ENCODE measurements at regions not wholly inside any gene's neighbourhood (a gene's known extent, or its start where the extent isn't known, plus 50 kb on each side); places are given as distances from the start of the nearest gene placed in this dataset.

- TF ChIP-seq POLR2A (IDR thresholded peaks at IDR 0.05): no peak
- TF ChIP-seq CTCF (IDR thresholded peaks at IDR 0.05): no peak
- H3K36me3 ChIP-seq (replicated peaks in 1 of 2; ENCODE audit: insufficient read depth in 1 of 2, low read depth in 2 of 2): no peaks in the 10 kb centered on the region
- ATAC-seq: no peak
- no peak overlapping the region for H3K27ac ChIP-seq
- H3K4me3 ChIP-seq: no peak overlapping the region
- 86 to 93% methylated on average over 6 of the region's 6 CpGs for WGBS, 2 donors
- no peak for DNase-seq
- no peaks in the 10 kb centered on the region for H3K4me1 ChIP-seq
- H3K9me3 ChIP-seq: no peaks in the 10 kb centered on the region
- no peaks in the 10 kb centered on the region for H3K27me3 ChIP-seq
- intact Hi-C loops (cut with DNase I): no loop called here
These were observed 79.8 kb upstream of the LRPPRC start for GRCh38 chr2:44075541-44075940.

- Histone ChIP-seq H3K36me3 (replicated peaks in 1 of 2; ENCODE audit: insufficient read depth in 1 of 2, low read depth in 2 of 2) (no peaks in the 10 kb centered on the region), H3K27me3 (no peaks in the 10 kb centered on the region), H3K4me1 (no peaks in the 10 kb centered on the region), H3K4me3 (no peak overlapping the region), H3K27ac (no peak overlapping the region), H3K9me3 (no peaks in the 10 kb centered on the region)
- DNase-seq: no peak
- ATAC-seq: no peak
- intact Hi-C loops (cut with DNase I): no loop called here
- TF ChIP-seq CTCF (IDR thresholded peaks at IDR 0.05): no peak
- TF ChIP-seq POLR2A (IDR thresholded peaks at IDR 0.05): no peak
- 90 to 91% methylated on average over 4 of the region's 4 CpGs for whole genome bisulfite sequencing, 2 donors
These were observed 82.2 kb upstream of the LRPPRC start for GRCh38 chr2:44077942-44078511.

- Histone ChIP-seq H3K4me1 (no peaks in the 10 kb centered on the region), H3K4me3 (no peak overlapping the region), H3K27me3 (no peaks in the 10 kb centered on the region), H3K27ac (no peak overlapping the region), H3K36me3 (replicated peaks in 1 of 2; ENCODE audit: insufficient read depth in 1 of 2, low read depth in 2 of 2) (no peaks in the 10 kb centered on the region), H3K9me3 (no peaks in the 10 kb centered on the region)
- TF ChIP-seq POLR2A (IDR thresholded peaks at IDR 0.05): no peak
- TF ChIP-seq CTCF (IDR thresholded peaks at IDR 0.05): no peak
- no peak for ATAC-seq
- WGBS, 2 donors: 89 to 90% methylated on average over 3 of the region's 3 CpGs
- no peak for DNase-seq
- intact Hi-C loops (cut with DNase I): no loop called here
These were observed 83.9 kb upstream of the LRPPRC start for GRCh38 chr2:44079686-44080085.

- no peak overlapping the region for H3K27ac ChIP-seq
- no peaks in the 10 kb centered on the region for H3K36me3 ChIP-seq (replicated peaks in 1 of 2; ENCODE audit: insufficient read depth in 1 of 2, low read depth in 2 of 2)
- peaks cover 14% of the 10 kb centered on the region for H3K4me1 ChIP-seq
- 57 to 64% methylated on average over 4 of the region's 4 CpGs for WGBS, 2 donors
- no peak for ATAC-seq
- TF ChIP-seq POLR2A (IDR thresholded peaks at IDR 0.05) (no peak), CTCF (IDR thresholded peaks at IDR 0.05) (no peak)
- H3K4me3 ChIP-seq: no peak overlapping the region
- intact Hi-C loops (cut with DNase I): no loop called here
- peak in 1 of 4 donors; percentile 7 for DNase-seq
- H3K9me3 ChIP-seq: no peaks in the 10 kb centered on the region
- no peaks in the 10 kb centered on the region for H3K27me3 ChIP-seq
These were observed 85.6 kb upstream of the PPM1B start for GRCh38 chr2:44083054-44083453.

GRCh38 chr2:44084850-44085249, 83.8 kb upstream of the PPM1B start:
- Histone ChIP-seq H3K36me3 (replicated peaks in 1 of 2; ENCODE audit: insufficient read depth in 1 of 2, low read depth in 2 of 2) (no peaks in the 10 kb centered on the region), H3K27me3 (no peaks in the 10 kb centered on the region), H3K4me3 (no peak overlapping the region), H3K9me3 (no peaks in the 10 kb centered on the region), H3K27ac (no peak overlapping the region), H3K4me1 (peaks cover 15% of the 10 kb centered on the region)
- WGBS, 2 donors: 89 to 94% methylated on average over 5 of the region's 5 CpGs
- intact Hi-C loops (cut with DNase I): no loop called here
- ATAC-seq (no peak), DNase-seq (no peak)
- TF ChIP-seq CTCF (IDR thresholded peaks at IDR 0.05): no peak
- TF ChIP-seq POLR2A (IDR thresholded peaks at IDR 0.05): no peak
